GM12892 (cell line): ENCODE measurements at regions not wholly inside any gene's neighbourhood (a gene's known extent, or its start where the extent isn't known, plus 50 kb on each side); places are given as distances from the start of the nearest gene placed in this dataset.

ENCODE experiments used
- POLR2A ChIP-seq: IDR thresholded peaks from 2 replicates; pipeline ENCODE4 v1.6.1; 2011; ENCODE audit warnings: low read depth, low read length, control low read depth
- POLR2AphosphoS5 ChIP-seq: IDR thresholded peaks from 2 replicates; pipeline ENCODE4 v1.6.1; 2011; ENCODE audit warnings: low read depth, low read length, control low read depth

GRCh38 chr12:130218682-130219081, 56.4 kb downstream of the FZD10 start:
- no peak for TF ChIP-seq POLR2A
- TF ChIP-seq POLR2AphosphoS5, result no peak
